HepG2 (cell line): ENCODE measurements at regions not wholly inside any gene's neighbourhood (a gene's known extent, or its start where the extent isn't known, plus 50 kb on each side); places are given as distances from the start of the nearest gene placed in this dataset.

Experiments used
- EHMT2 ChIP-seq: fragments of 200-600 bp; sonication (generic); IDR thresholded peaks from 2 replicates; pipeline ENCODE4 v1.7.0; 2017; ENCODE audit warnings: antibody characterized with exemption, low read depth, low read length, borderline replicate concordance
- ELK4 ChIP-seq: sonication (generic); formaldehyde crosslinking; IDR thresholded peaks from 2 replicates; pipeline ENCODE4 v1.9.0; 2021; ENCODE audit warnings: missing genetic modification reagents, borderline replicate concordance
- EP300 ChIP-seq, 3 experiments: sonication (generic) in 1 of 3; formaldehyde crosslinking in 1 of 3; IDR thresholded peaks; 2 replicates each; pipeline versions ENCODE4 v1.5.1 to v1.6.1; 2011 to 2020; ENCODE audit warnings: low read depth in 2 of 3, low read length in 2 of 3, borderline replicate concordance in 1 of 3, improper control_type of control experiment in 1 of 3, mild to moderate bottlenecking in 1 of 3, missing genetic modification reagents in 1 of 3, moderate library complexity in 1 of 3
- FOXJ3 ChIP-seq: sonication (generic); formaldehyde crosslinking; IDR thresholded peaks from 2 replicates; pipeline ENCODE4 v1.4.0; 2020; ENCODE audit warnings: missing genetic modification reagents, mild to moderate bottlenecking, borderline replicate concordance
- ZBTB20 ChIP-seq: sonication (generic); formaldehyde crosslinking; IDR thresholded peaks from 2 replicates; pipeline ENCODE4 v1.8.1; 2023; ENCODE audit warnings: missing genetic modification reagents, low read depth, mild to moderate bottlenecking, borderline replicate concordance
- ZNF496 ChIP-seq: sonication (generic); formaldehyde crosslinking; IDR thresholded peaks from 2 replicates; pipeline ENCODE4 v1.8.1; 2023; ENCODE audit warnings: mild to moderate bottlenecking, moderate library complexity, missing genetic modification reagents; ENCODE audit not compliant: insufficient replicate concordance
- ZZZ3 ChIP-seq: sonication (generic); formaldehyde crosslinking; IDR thresholded peaks from 2 replicates; pipeline ENCODE4 v1.4.0; 2020; ENCODE audit warnings: missing genetic modification reagents, mild to moderate bottlenecking, borderline replicate concordance
- TF ChIP-seq, protein P1 (sequence below): sonication (generic); formaldehyde crosslinking; IDR thresholded peaks from 2 replicates; pipeline ENCODE4 v1.4.0; 2020; ENCODE audit warnings: missing genetic modification reagents
- TF ChIP-seq, protein P2 (sequence below), 2 experiments: IDR thresholded peaks; 2 replicates each; pipeline ENCODE4 v1.6.1; 2011 to 2012; ENCODE audit warnings: low read length in 2 of 2, borderline replicate concordance in 1 of 2, low read depth in 1 of 2, mild to moderate bottlenecking in 1 of 2, moderate library complexity in 1 of 2

GRCh38 chr7:8985255-8985654 lies 551.8 kb downstream of the NXPH1 start:
- TF ChIP-seq, protein P1, sequence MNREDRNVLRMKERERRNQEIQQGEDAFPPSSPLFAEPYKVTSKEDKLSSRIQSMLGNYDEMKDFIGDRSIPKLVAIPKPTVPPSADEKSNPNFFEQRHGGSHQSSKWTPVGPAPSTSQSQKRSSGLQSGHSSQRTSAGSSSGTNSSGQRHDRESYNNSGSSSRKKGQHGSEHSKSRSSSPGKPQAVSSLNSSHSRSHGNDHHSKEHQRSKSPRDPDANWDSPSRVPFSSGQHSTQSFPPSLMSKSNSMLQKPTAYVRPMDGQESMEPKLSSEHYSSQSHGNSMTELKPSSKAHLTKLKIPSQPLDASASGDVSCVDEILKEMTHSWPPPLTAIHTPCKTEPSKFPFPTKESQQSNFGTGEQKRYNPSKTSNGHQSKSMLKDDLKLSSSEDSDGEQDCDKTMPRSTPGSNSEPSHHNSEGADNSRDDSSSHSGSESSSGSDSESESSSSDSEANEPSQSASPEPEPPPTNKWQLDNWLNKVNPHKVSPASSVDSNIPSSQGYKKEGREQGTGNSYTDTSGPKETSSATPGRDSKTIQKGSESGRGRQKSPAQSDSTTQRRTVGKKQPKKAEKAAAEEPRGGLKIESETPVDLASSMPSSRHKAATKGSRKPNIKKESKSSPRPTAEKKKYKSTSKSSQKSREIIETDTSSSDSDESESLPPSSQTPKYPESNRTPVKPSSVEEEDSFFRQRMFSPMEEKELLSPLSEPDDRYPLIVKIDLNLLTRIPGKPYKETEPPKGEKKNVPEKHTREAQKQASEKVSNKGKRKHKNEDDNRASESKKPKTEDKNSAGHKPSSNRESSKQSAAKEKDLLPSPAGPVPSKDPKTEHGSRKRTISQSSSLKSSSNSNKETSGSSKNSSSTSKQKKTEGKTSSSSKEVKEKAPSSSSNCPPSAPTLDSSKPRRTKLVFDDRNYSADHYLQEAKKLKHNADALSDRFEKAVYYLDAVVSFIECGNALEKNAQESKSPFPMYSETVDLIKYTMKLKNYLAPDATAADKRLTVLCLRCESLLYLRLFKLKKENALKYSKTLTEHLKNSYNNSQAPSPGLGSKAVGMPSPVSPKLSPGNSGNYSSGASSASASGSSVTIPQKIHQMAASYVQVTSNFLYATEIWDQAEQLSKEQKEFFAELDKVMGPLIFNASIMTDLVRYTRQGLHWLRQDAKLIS (CRISPR knock-in tag): no peak
- no peak for TF ChIP-seq ZBTB20 (CRISPR knock-in tag)
- TF ChIP-seq ZNF496: no peak
- no peak for TF ChIP-seq FOXJ3
- TF ChIP-seq EHMT2: no peak
- TF ChIP-seq, protein P2, sequence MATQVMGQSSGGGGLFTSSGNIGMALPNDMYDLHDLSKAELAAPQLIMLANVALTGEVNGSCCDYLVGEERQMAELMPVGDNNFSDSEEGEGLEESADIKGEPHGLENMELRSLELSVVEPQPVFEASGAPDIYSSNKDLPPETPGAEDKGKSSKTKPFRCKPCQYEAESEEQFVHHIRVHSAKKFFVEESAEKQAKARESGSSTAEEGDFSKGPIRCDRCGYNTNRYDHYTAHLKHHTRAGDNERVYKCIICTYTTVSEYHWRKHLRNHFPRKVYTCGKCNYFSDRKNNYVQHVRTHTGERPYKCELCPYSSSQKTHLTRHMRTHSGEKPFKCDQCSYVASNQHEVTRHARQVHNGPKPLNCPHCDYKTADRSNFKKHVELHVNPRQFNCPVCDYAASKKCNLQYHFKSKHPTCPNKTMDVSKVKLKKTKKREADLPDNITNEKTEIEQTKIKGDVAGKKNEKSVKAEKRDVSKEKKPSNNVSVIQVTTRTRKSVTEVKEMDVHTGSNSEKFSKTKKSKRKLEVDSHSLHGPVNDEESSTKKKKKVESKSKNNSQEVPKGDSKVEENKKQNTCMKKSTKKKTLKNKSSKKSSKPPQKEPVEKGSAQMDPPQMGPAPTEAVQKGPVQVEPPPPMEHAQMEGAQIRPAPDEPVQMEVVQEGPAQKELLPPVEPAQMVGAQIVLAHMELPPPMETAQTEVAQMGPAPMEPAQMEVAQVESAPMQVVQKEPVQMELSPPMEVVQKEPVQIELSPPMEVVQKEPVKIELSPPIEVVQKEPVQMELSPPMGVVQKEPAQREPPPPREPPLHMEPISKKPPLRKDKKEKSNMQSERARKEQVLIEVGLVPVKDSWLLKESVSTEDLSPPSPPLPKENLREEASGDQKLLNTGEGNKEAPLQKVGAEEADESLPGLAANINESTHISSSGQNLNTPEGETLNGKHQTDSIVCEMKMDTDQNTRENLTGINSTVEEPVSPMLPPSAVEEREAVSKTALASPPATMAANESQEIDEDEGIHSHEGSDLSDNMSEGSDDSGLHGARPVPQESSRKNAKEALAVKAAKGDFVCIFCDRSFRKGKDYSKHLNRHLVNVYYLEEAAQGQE (IDR thresholded peaks at IDR 0.05; ENCODE audit: borderline replicate concordance in 1 of 2, low read depth in 1 of 2, low read length in 2 of 2): no peak
- TF ChIP-seq EP300 (IDR thresholded peaks at IDR 0.05; ENCODE audit: low read depth in 2 of 2, low read length in 2 of 2): no peak
- TF ChIP-seq EP300 (CRISPR knock-in tag; IDR thresholded peaks at IDR 0.05; ENCODE audit: borderline replicate concordance): no peak
- no peak for TF ChIP-seq ZZZ3 (CRISPR knock-in tag)
- TF ChIP-seq ELK4 (CRISPR knock-in tag): no peak
